OCI-LY3 (cell line): ENCODE measurements at regions not wholly inside any gene's neighbourhood (a gene's known extent, or its start where the extent isn't known, plus 50 kb on each side); places are given as distances from the start of the nearest gene placed in this dataset.

Source experiments
- CTCF ChIP-seq: fragments of 200-600, 300-600 bp; sonication (generic); IDR thresholded peaks from 2 replicates; pipeline ENCODE4 v1.5.1; 2014; ENCODE audit warnings: antibody characterized with exemption, low read length, low read depth
- EZH2phosphoT487 ChIP-seq: fragments of 200-600 bp; shearing (Covaris generic); IDR thresholded peaks from 2 replicates; pipeline ENCODE4 v1.6.1; 2018; ENCODE audit warnings: antibody characterized with exemption, mixed run types, low read depth

- TF ChIP-seq CTCF (no peak), EZH2phosphoT487 (no peak)
Measured at GRCh38 chr11:76723142-76723541, 52.6 kb upstream of the LRRC32 start.
